ENCODE measurements at regions not wholly inside any gene's neighbourhood (a gene's known extent, or its start where the extent isn't known, plus 50 kb on each side); places are given as distances from the start of the nearest gene placed in this dataset.

- no peak for TF ChIP-seq CTCF (IDR thresholded peaks at IDR 0.05)
- no peak for TF ChIP-seq RAD21 (IDR thresholded peaks at IDR 0.05; ENCODE audit: low read length)
- TF ChIP-seq EP300 (IDR thresholded peaks at IDR 0.05; ENCODE audit: borderline replicate concordance in 1 of 2, low read depth in 1 of 2, low read length in 1 of 2) = no peak
- no peak for TF ChIP-seq SMC3 (IDR thresholded peaks at IDR 0.05; ENCODE audit: low read depth, low read length)
- TF ChIP-seq NRF1 (IDR thresholded peaks at IDR 0.05; ENCODE audit: low read depth, low read length) = no peak
- TF ChIP-seq EZH2phosphoT487 (IDR thresholded peaks at IDR 0.05; ENCODE audit: borderline replicate concordance, low read depth) = no peak
- TF ChIP-seq RCOR1 (IDR thresholded peaks at IDR 0.05; ENCODE audit: low read length) = no peak
- no peak for TF ChIP-seq FOXM1 (IDR thresholded peaks at IDR 0.05; ENCODE audit: low read depth)
- TF ChIP-seq POLR2AphosphoS5 (IDR thresholded peaks at IDR 0.05; ENCODE audit: low read depth, low read length) = no peak
These were observed 60.4 kb upstream of the TRIM9 start for GRCh38 chr14:51155326-51155725.
